Mesenteric fat pad (tissue), 1 donor: ENCODE measurements at regions not wholly inside any gene's neighbourhood (a gene's known extent, or its start where the extent isn't known, plus 50 kb on each side); places are given as distances from the start of the nearest gene placed in this dataset.

ENCODE experiments used
- DNase-seq: peaks from one replicate; pipeline ENCODE4 v3.0.0-alpha.2; 2020; ENCODE audit warnings: low spot score
- donor health status: DM: yes; HTN: yes; CAD: no.

GRCh38 chr4:184310881-184311709, 93.4 kb upstream of the ENPP6 start:
- no peak for DNase-seq

DNA sequence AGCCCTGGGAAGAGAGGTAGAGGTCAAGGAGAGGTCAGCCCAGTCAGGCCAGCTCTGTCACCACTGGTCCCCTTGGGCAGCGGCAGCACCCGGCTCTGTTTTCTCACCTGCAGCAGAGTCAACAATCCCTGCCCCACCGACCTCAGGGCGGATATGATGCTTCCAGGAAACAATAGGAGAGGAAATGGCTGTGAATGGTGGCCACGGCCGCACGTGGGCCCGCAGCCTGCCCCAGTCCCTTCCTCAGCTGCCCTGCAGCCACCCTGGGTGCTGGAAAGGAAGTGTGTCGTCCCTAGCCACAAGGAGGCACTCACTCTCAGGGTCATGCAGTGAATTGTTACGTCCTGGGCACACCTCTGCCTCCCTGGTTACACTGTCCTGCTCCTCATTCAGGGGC, 92.5 kb upstream of the ENPP6 start:
- no peak for DNase-seq

- no peak for DNase-seq
Measured at GRCh38 chr4:184309241-184310170, 91.8 kb upstream of the ENPP6 start.

GRCh38 chr4:184306949-184307348, 89.3 kb upstream of the ENPP6 start:
- no peak for DNase-seq

GRCh38 chr4:184306470-184306869, 88.8 kb upstream of the ENPP6 start:
- no peak for DNase-seq

DNA sequence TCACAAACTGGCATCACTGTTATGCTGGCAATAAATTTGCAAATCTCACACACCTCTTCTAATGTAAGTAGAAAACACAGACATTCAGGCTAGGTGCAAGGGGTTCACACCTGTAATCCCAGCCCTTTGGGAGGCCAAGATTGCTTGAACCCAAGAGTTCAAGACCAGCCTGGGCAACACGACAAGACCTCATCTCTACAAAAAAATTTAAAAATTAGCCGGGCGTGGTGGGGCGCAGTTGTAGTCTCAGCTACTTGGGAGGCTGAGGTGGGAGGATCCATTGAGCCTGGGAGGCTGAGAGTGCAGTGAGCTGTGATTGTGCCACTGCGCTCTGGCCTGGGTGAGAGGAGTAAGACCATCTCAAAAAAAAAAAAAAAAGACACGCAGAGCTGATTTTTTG, 83.1 kb upstream of the ENPP6 start:
- DNase-seq = no peak

- DNase-seq = no peak
Measured at GRCh38 chr4:184298254-184298653, 80.6 kb upstream of the ENPP6 start.

DNA sequence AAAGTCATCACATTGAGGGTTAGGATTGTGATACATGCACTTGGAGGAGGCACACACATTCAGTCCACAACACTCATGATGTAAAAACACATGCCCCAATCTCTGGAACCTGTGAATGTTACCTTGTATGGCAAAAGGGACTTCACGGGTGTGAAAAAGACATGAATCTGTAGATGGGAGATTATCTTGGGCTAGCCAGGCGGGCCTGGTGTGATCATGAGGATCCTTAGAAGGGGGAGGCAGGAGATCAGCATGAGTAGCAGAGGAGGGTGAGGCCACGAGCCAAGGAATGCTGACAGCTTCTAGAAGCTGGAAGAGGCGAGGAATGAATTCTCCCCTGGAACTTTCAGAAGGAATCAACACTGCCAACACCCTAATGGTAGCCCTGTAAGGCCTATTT, 77.5 kb upstream of the ENPP6 start:
- no peak for DNase-seq

GRCh38 chr4:184294606-184295133, 77.0 kb upstream of the ENPP6 start:
- DNase-seq = no peak

DNA sequence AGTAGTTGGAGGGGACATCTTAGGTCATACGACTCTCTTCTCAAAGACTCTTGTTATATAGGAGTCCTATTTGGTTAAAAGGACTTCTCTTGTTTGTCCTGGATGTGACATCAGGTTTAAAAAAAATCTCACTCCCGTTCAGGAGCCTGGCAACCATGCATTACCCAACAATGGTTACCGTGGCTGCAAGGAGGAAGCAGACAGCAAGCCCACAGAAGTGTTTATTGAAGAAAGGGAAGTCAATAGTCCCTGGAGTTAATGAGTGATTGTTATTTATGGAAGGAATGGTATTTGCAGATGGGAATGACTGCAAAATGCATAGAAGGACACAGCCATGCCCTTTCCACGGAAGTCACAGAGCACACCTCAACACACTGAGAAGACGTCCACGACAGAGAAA, 75.9 kb upstream of the ENPP6 start:
- DNase-seq = no peak

GRCh38 chr4:184292877-184293276, 75.2 kb upstream of the ENPP6 start:
- no peak for DNase-seq

GRCh38 chr4:184292465-184292867, 74.8 kb upstream of the ENPP6 start:
- no peak for DNase-seq

- no peak for DNase-seq
Measured at GRCh38 chr4:184289179-184289535, 71.5 kb upstream of the ENPP6 start.

DNA sequence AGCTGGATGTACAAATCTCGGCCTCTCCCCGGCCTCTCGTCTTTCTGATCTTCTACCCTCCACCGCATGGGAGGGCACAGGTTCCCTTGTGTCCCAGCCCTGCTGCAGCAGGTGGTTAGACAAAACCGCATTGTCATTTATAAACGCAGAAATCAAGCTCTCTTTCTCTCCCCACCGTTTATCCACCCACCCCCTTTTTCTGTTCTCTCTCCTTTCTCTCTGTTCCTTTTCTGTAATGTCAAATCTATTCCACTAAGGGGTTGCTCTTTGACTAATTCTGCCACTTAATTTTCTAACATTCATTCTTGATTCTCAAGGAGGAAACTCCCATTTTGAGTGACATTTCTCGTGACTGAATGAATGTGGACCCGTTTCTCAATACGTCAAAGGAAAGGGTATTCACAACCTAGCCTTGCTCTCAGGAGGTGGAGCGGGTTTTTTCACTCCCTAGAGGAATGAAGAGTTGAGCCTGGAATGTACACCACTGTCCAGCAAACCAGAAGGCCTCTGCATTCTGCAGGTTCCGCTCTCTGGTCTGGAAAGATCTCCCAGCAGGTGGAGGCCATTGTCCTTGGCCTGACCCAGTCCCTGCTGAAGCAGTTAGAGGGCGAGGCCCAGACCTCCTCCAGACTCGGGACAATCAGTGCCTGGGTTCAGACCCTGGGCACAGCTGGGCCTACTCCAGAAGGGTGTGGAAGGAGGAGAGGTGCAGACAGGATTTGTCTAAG, 70.9 kb upstream of the ENPP6 start:
- no peak for DNase-seq

- DNase-seq = no peak
Measured at GRCh38 chr4:184287697-184288255, 70.1 kb upstream of the ENPP6 start.

DNA sequence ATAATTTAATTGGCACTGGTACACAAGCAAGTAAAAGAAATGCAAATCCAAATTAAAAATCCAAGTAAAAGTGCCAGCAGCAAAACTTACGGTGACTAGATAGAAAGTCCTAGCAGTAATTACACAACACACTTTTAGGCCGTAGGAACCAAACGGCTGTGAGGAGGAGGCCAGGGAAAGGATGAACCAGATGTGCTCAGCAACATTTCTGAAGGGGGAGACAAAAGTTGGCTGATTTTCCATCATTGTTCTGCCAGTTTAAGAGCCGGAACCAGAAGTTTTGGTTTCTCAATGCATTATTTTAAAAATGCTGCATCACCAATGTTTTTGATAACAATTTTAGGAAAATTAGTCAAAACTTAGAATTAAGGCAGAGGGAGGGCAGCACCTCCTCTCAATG, 68.7 kb upstream of the ENPP6 start:
- no peak for DNase-seq

- DNase-seq = no peak
Measured at GRCh38 chr4:184284742-184285141, 67.1 kb upstream of the ENPP6 start.

GRCh38 chr4:184284336-184284690, 66.6 kb upstream of the ENPP6 start:
- no peak for DNase-seq

- no peak for DNase-seq
Measured at GRCh38 chr4:184283659-184284335, 66.1 kb upstream of the ENPP6 start.

- no peak for DNase-seq
Measured at GRCh38 chr4:184282895-184283654, 65.4 kb upstream of the ENPP6 start.
